Neural cell (in vitro differentiated cells): ENCODE measurements at regions not wholly inside any gene's neighbourhood (a gene's known extent, or its start where the extent isn't known, plus 50 kb on each side); places are given as distances from the start of the nearest gene placed in this dataset.

ENCODE experiments used
- H2AFZ ChIP-seq: fragments of 200-600, 300-800 bp; sonication (generic), shearing (Covaris generic); 2 replicates; pipeline ENCODE4 v1.6.0; 2014; ENCODE audit warnings: low read depth, mild to moderate bottlenecking, antibody characterized with exemption, low read length, moderate library complexity
- H3F3A ChIP-seq: fragments of 200-600 bp; shearing (Covaris generic); 2 replicates; pipeline ENCODE4 v1.6.1; 2016; ENCODE audit warnings: mild to moderate bottlenecking, moderate library complexity, mixed read lengths, antibody characterized with exemption, low read length; ENCODE audit not compliant: insufficient read depth, poor library complexity, severe bottlenecking
- H3K27ac ChIP-seq: fragments of 200-600, 300-800 bp; sonication (generic), shearing (Covaris generic); 2 replicates; pipeline ENCODE4 v1.5.1; 2014; ENCODE audit warnings: mild to moderate bottlenecking, low read length, moderate library complexity
- H3K27me3 ChIP-seq: fragments of 300-800, 200-600 bp; sonication (generic), shearing (Covaris generic); 2 replicates; pipeline ENCODE4 v1.6.0; 2014; ENCODE audit warnings: mild to moderate bottlenecking, low read depth, low read length, moderate library complexity; ENCODE audit not compliant: insufficient read depth
- H3K36me3 ChIP-seq: fragments of 300-800, 200-600 bp; sonication (generic), shearing (Covaris generic); 2 replicates; pipeline ENCODE4 v1.5.1; 2014; ENCODE audit warnings: mild to moderate bottlenecking, antibody characterized with exemption, low read length, moderate library complexity; ENCODE audit not compliant: insufficient read depth
- H3K4me2 ChIP-seq: fragments of 300-800, 200-600 bp; sonication (generic), shearing (Covaris generic); 2 replicates; pipeline ENCODE4 v1.6.0; 2014; ENCODE audit warnings: mild to moderate bottlenecking, low read length
- H3K4me3 ChIP-seq: fragments of 300-800, 200-600 bp; sonication (generic), shearing (Covaris generic); 2 replicates; pipeline ENCODE4 v1.5.1; 2014; ENCODE audit warnings: mild to moderate bottlenecking, low read length, moderate library complexity
- H3K79me2 ChIP-seq: fragments of 200-600 bp; shearing (Covaris generic); replicated peaks from 2 replicates; pipeline ENCODE4 v1.6.0; 2014; ENCODE audit warnings: mild to moderate bottlenecking, low read length, moderate library complexity; ENCODE audit not compliant: insufficient read depth
- H3K9ac ChIP-seq: fragments of 300-800, 200-600 bp; sonication (generic), shearing (Covaris generic); 2 replicates; pipeline ENCODE4 v1.6.1; 2016; ENCODE audit warnings: mild to moderate bottlenecking, low read length, mixed read lengths
- H3K9me2 ChIP-seq: fragments of 200-600 bp; shearing (Covaris generic); 2 replicates; pipeline ENCODE4 v1.6.1; 2016; ENCODE audit warnings: mild to moderate bottlenecking, low read length, mixed read lengths; ENCODE audit not compliant: insufficient read depth
- H3K9me3 ChIP-seq: fragments of 200-600, 300-800 bp; sonication (generic), shearing (Covaris generic); 2 replicates; pipeline ENCODE4 v1.6.1; 2016; ENCODE audit warnings: mild to moderate bottlenecking, mixed run types, low read length, moderate library complexity, mixed read lengths
- H4K20me1 ChIP-seq: fragments of 200-600 bp; shearing (Covaris generic); 2 replicates; pipeline ENCODE4 v1.6.1; 2016; ENCODE audit warnings: mild to moderate bottlenecking, mixed run types; ENCODE audit not compliant: insufficient read depth
- CTCF ChIP-seq: fragments of 450-650 bp; IDR thresholded peaks from 2 replicates; pipeline ENCODE4 v1.5.1; 2014; ENCODE audit warnings: antibody characterized with exemption, mild to moderate bottlenecking, moderate library complexity; ENCODE audit not compliant: poor library complexity, severe bottlenecking
- EP300 ChIP-seq: fragments of 450-650 bp; conservative IDR thresholded peaks from 2 replicates; pipeline ENCODE4 v1.6.1; 2014; ENCODE audit warnings: antibody characterized with exemption, mild to moderate bottlenecking, moderate library complexity; ENCODE audit not compliant: poor library complexity, severe bottlenecking
- EZH2 ChIP-seq: fragments of 200-600, 300-800 bp; shearing (Covaris generic), sonication (generic); IDR thresholded peaks from 2 replicates; pipeline ENCODE4 v1.6.1; 2014; ENCODE audit warnings: antibody characterized with exemption, low read length, borderline replicate concordance, mild to moderate bottlenecking; ENCODE audit not compliant: insufficient read depth, poor library complexity, severe bottlenecking
- MXI1 ChIP-seq: fragments of 450-650 bp; conservative IDR thresholded peaks from 2 replicates; pipeline ENCODE4 v1.6.1; 2014; ENCODE audit warnings: antibody characterized with exemption, mild to moderate bottlenecking; ENCODE audit not compliant: poor library complexity, severe bottlenecking
- POLR2AphosphoS5 ChIP-seq: IDR thresholded peaks from 2 replicates; pipeline ENCODE4 v1.6.1; 2012
- RAD21 ChIP-seq: fragments of 450-650 bp; conservative IDR thresholded peaks from 2 replicates; pipeline ENCODE4 v1.6.1; 2014; ENCODE audit warnings: antibody characterized with exemption, mild to moderate bottlenecking, moderate library complexity
- REST ChIP-seq: IDR thresholded peaks from 2 replicates; pipeline ENCODE4 v1.6.1; 2012; ENCODE audit warnings: borderline replicate concordance
- SMC3 ChIP-seq: fragments of 450-650 bp; conservative IDR thresholded peaks from 2 replicates; pipeline ENCODE4 v1.6.1; 2014; ENCODE audit warnings: antibody characterized with exemption, mild to moderate bottlenecking, moderate library complexity; ENCODE audit not compliant: poor library complexity
- TAF1 ChIP-seq: IDR thresholded peaks from 2 replicates; pipeline ENCODE4 v1.6.1; 2012; ENCODE audit warnings: low read depth

GRCh38 chr4:60655356-60655755 is 544.8 kb upstream of the ADGRL3 start:
- no peak overlapping the region for H3K9ac ChIP-seq
- no peak overlapping the region for H3K4me3 ChIP-seq
- H3K4me2 ChIP-seq, result no peak overlapping the region
- H3K27me3 ChIP-seq, result no peaks in the 10 kb centered on the region
- H3K79me2 ChIP-seq, result no peaks in the 10 kb centered on the region
- H3F3A ChIP-seq, result no peaks in the 10 kb centered on the region
- no peaks in the 10 kb centered on the region for H3K9me3 ChIP-seq
- no peaks in the 10 kb centered on the region for H3K9me2 ChIP-seq
- no peaks in the 10 kb centered on the region for H3K36me3 ChIP-seq
- no peak for TF ChIP-seq MXI1
- TF ChIP-seq CTCF, result no peak
- TF ChIP-seq EZH2, result no peak
- no peak for TF ChIP-seq REST
- TF ChIP-seq EP300, result no peak
- TF ChIP-seq RAD21, result no peak
- TF ChIP-seq TAF1, result no peak
- no peak for TF ChIP-seq POLR2AphosphoS5
- TF ChIP-seq SMC3, result no peak
- H4K20me1 ChIP-seq, result no peaks in the 10 kb centered on the region
- no peak overlapping the region for H2AFZ ChIP-seq
- H3K27ac ChIP-seq, result no peak overlapping the region

GRCh38 chr4:60656171-60656570 is 544.0 kb upstream of the ADGRL3 start:
- no peak overlapping the region for H3K4me2 ChIP-seq
- no peaks in the 10 kb centered on the region for H4K20me1 ChIP-seq
- no peaks in the 10 kb centered on the region for H3K27me3 ChIP-seq
- no peak overlapping the region for H3K9ac ChIP-seq
- no peaks in the 10 kb centered on the region for H3K36me3 ChIP-seq
- no peaks in the 10 kb centered on the region for H3K9me2 ChIP-seq
- no peak overlapping the region for H3K4me3 ChIP-seq
- H3K79me2 ChIP-seq, result no peaks in the 10 kb centered on the region
- TF ChIP-seq RAD21 (peak; percentile 47), MXI1 (no peak)
- H3K9me3 ChIP-seq, result no peaks in the 10 kb centered on the region
- H3F3A ChIP-seq, result no peaks in the 10 kb centered on the region
- no peak overlapping the region for H2AFZ ChIP-seq
- H3K27ac ChIP-seq, result no peak overlapping the region

- H4K20me1 ChIP-seq, result no peaks in the 10 kb centered on the region
- H3K9ac ChIP-seq, result no peak overlapping the region
- no peak overlapping the region for H2AFZ ChIP-seq
- H3K27ac ChIP-seq, result no peak overlapping the region
- H3K9me3 ChIP-seq, result no peaks in the 10 kb centered on the region
- H3K4me3 ChIP-seq, result no peak overlapping the region
- TF ChIP-seq POLR2AphosphoS5 (no peak), EZH2 (no peak), REST (no peak), RAD21 (no peak), TAF1 (no peak), MXI1 (no peak), CTCF (no peak)
- no peaks in the 10 kb centered on the region for H3K79me2 ChIP-seq
- H3K36me3 ChIP-seq, result no peaks in the 10 kb centered on the region
- no peaks in the 10 kb centered on the region for H3F3A ChIP-seq
- no peaks in the 10 kb centered on the region for H3K9me2 ChIP-seq
- no peaks in the 10 kb centered on the region for H3K27me3 ChIP-seq
- no peak overlapping the region for H3K4me2 ChIP-seq
Measured at GRCh38 chr4:60657041-60657440, 543.1 kb upstream of the ADGRL3 start.
